ENCODE measurements at regions not wholly inside any gene's neighbourhood (a gene's known extent, or its start where the extent isn't known, plus 50 kb on each side); places are given as distances from the start of the nearest gene placed in this dataset.
A peak's percentile ranks its signal among the peaks of the same experiment; 100 is the strongest.
"Not testable (repeated sequence)": the region's sequence is repeated elsewhere in the genome, so short reads cannot be mapped to it uniquely, and the experiment has no call there.

DNA sequence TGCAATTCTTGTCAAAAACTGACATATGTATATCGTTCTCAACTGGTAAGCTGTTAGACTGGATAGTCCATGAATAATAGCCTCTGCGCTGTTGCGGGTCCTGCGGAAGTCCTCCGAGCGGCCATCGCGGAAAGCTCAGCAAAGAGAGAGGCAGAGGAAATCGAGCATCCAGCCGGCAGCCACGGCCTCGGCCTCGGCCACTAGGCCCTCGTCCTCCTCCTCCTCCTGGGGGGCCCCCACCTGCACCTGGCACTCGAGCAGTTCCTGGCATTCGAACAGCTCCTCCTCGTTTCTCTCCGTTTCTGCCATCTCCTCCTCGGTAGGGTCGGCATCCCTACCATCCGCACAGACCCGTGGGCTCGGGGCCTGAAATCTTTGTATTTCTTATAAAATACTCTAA, 111.2 kb upstream of the CYLC1 start:
- ATAC-seq; H3K4me1 ChIP-seq; H3K27ac ChIP-seq; H3K27me3 ChIP-seq; intact Hi-C loops (cut with DNase I); H3K4me3 ChIP-seq; H3K9me3 ChIP-seq; DNase-seq; H3K36me3 ChIP-seq (replicated peaks in 1 of 2; ENCODE audit: insufficient read depth in 1 of 2, low read depth in 2 of 2): not testable (repeated sequence)
- WGBS, 2 donors, result 77 to 85% methylated on average over 14 to 20 of the region's 23 CpGs

DNA sequence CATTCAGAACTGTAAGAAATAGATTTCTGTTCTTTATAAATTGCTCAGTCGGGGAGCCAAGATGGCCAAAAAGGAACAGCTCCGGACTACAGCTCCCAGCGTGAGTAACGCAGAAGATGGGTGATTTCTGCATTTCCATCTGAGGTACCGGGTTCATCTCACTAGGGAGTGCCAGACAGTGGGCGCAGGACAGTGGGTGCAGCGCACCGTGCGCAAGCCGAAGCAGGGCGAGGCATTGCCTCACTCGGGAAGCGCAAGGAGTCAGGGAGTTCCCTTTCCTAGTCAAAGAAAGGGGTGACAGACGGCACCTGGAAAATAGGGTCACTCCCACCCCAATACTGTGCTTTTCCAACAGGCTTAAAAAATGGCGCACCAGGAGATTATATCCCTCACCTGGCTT, 110.5 kb upstream of the CYLC1 start:
- H3K27me3 ChIP-seq; H3K27ac ChIP-seq; ATAC-seq; H3K9me3 ChIP-seq; H3K4me3 ChIP-seq; DNase-seq; intact Hi-C loops (cut with DNase I); H3K36me3 ChIP-seq (replicated peaks in 1 of 2; ENCODE audit: insufficient read depth in 1 of 2, low read depth in 2 of 2); H3K4me1 ChIP-seq: not testable (repeated sequence)
- WGBS, 2 donors, result 41 to 74% methylated on average over 2 to 5 of the region's 15 CpGs

DNA sequence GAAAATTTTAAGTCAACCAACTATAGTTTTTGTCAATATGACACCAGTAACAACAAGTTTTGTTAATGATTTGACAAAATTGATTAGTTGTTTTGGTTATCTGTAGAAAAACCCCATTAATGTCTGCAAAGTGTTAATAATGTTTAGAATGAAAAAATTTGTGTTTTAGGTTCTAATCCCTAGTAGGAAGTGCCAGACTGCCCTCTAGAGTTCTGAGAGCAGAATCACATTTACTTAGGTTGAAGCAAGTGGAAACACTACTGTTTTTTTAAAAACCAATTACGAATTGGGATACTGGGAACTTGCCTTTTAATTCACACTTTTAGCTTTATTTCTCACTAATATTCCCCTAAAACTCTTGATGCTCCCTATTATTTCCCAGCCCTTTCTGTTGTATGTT, 101.1 kb upstream of the CYLC1 start:
- H3K4me1 ChIP-seq, result no peaks in the 10 kb centered on the region
- TF ChIP-seq, protein P1, sequence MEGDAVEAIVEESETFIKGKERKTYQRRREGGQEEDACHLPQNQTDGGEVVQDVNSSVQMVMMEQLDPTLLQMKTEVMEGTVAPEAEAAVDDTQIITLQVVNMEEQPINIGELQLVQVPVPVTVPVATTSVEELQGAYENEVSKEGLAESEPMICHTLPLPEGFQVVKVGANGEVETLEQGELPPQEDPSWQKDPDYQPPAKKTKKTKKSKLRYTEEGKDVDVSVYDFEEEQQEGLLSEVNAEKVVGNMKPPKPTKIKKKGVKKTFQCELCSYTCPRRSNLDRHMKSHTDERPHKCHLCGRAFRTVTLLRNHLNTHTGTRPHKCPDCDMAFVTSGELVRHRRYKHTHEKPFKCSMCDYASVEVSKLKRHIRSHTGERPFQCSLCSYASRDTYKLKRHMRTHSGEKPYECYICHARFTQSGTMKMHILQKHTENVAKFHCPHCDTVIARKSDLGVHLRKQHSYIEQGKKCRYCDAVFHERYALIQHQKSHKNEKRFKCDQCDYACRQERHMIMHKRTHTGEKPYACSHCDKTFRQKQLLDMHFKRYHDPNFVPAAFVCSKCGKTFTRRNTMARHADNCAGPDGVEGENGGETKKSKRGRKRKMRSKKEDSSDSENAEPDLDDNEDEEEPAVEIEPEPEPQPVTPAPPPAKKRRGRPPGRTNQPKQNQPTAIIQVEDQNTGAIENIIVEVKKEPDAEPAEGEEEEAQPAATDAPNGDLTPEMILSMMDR (IDR thresholded peaks at IDR 0.05), result peak in 2 of 7 experiments; percentile 23 to 31
- no peak for TF ChIP-seq POLR2A (IDR thresholded peaks at IDR 0.05)
- ATAC-seq (no peak), DNase-seq (no peak)
- H3K36me3 ChIP-seq (replicated peaks in 1 of 2; ENCODE audit: insufficient read depth in 1 of 2, low read depth in 2 of 2), result no peaks in the 10 kb centered on the region
- intact Hi-C loops (cut with DNase I), result no loop called here
- H3K9me3 ChIP-seq, result no peaks in the 10 kb centered on the region
- H3K27me3 ChIP-seq, result no peaks in the 10 kb centered on the region
- H3K27ac ChIP-seq, result no peak overlapping the region
- 0% methylated on average over 1 of the region's 1 CpG for WGBS, 2 donors
- H3K4me3 ChIP-seq, result no peak overlapping the region

DNA sequence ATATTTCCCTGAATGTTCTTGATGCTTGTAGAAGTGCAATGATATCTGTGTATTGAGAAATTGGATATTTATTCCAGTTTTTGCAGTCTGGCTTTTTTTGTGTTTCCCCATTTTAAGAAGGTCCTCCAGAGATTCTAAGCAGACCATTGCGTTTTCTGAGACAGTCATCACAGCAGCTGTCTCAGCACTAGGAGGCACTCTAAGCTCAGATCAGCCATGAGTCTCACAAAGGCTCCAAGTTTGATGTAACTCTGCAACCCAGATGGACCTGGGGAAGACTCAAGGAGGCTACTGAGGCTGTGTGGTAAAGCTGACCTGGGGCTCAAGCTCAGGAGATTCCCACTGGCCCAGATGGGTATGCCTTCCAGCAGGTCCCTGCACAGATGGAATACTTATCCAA, 89.3 kb upstream of the CYLC1 start:
- Histone ChIP-seq H3K36me3 (replicated peaks in 1 of 2; ENCODE audit: insufficient read depth in 1 of 2, low read depth in 2 of 2) (no peaks in the 10 kb centered on the region), H3K4me3 (no peak overlapping the region), H3K27ac (no peak overlapping the region), H3K27me3 (no peaks in the 10 kb centered on the region), H3K4me1 (no peaks in the 10 kb centered on the region), H3K9me3 (no peaks in the 10 kb centered on the region)
- DNase-seq (no peak), ATAC-seq (no peak)
- TF ChIP-seq POLR2A (IDR thresholded peaks at IDR 0.05), result no peak
- TF ChIP-seq, protein P1 (IDR thresholded peaks at IDR 0.05), result no peak
- intact Hi-C loops (cut with DNase I), result no loop called here
- 13 to 42% methylated on average over 1 of the region's 1 CpG for WGBS, 2 donors

All from body of pancreas (tissue), 4 donors.